ENCODE measurements at regions not wholly inside any gene's neighbourhood (a gene's known extent, or its start where the extent isn't known, plus 50 kb on each side); places are given as distances from the start of the nearest gene placed in this dataset.

DNA sequence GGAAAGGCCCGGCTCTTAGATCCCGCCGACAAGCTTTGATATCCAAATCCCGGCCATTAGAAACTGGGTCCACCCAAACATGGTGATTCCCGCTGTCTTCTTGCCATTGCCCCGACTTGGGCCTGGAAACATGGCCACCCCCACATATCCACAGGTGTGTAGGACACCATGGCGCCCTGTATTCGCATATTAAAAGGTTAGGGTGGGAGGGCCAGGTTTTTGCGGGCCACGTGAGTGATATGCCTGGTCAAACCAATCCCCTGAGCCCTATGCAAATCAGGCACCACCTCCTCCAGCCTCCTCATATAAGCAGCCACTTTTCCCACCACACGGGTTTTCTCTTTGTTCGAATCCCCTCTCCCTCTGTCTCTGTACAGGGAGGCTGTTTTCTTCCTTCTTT lies 766.4 kb downstream of the UQCRFS1 start:
- H3K27me3 ChIP-seq = no peaks in the 10 kb centered on the region
- H3K27ac ChIP-seq = no peak overlapping the region
- H3K4me1 ChIP-seq = no peaks in the 10 kb centered on the region
- H3K36me3 ChIP-seq = no peaks in the 10 kb centered on the region
- intact Hi-C loops (cut with DNase I) = no loop called here
- H3K4me3 ChIP-seq = no peak overlapping the region
- no peak for DNase-seq (ENCODE audit: extremely low spot score in 2 of 2)
- TF ChIP-seq, protein P1, sequence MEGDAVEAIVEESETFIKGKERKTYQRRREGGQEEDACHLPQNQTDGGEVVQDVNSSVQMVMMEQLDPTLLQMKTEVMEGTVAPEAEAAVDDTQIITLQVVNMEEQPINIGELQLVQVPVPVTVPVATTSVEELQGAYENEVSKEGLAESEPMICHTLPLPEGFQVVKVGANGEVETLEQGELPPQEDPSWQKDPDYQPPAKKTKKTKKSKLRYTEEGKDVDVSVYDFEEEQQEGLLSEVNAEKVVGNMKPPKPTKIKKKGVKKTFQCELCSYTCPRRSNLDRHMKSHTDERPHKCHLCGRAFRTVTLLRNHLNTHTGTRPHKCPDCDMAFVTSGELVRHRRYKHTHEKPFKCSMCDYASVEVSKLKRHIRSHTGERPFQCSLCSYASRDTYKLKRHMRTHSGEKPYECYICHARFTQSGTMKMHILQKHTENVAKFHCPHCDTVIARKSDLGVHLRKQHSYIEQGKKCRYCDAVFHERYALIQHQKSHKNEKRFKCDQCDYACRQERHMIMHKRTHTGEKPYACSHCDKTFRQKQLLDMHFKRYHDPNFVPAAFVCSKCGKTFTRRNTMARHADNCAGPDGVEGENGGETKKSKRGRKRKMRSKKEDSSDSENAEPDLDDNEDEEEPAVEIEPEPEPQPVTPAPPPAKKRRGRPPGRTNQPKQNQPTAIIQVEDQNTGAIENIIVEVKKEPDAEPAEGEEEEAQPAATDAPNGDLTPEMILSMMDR (IDR thresholded peaks at IDR 0.05) = no peak
- TF ChIP-seq POLR2A (IDR thresholded peaks at IDR 0.05) (no peak), POLR2AphosphoS5 (IDR thresholded peaks at IDR 0.05; ENCODE audit: insufficient read depth in 1 of 2, low read depth in 1 of 2) (no peak)
- H3K9me3 ChIP-seq = no peaks in the 10 kb centered on the region

GRCh38 chr19:28445826-28446225 lies 767.1 kb downstream of the UQCRFS1 start:
- no peaks in the 10 kb centered on the region for H3K36me3 ChIP-seq
- no peaks in the 10 kb centered on the region for H3K27me3 ChIP-seq
- H3K27ac ChIP-seq = no peak overlapping the region
- TF ChIP-seq POLR2A (IDR thresholded peaks at IDR 0.05) (no peak), POLR2AphosphoS5 (IDR thresholded peaks at IDR 0.05; ENCODE audit: insufficient read depth in 1 of 2, low read depth in 1 of 2) (no peak)
- TF ChIP-seq, protein P1 (IDR thresholded peaks at IDR 0.05) = no peak
- intact Hi-C loops (cut with DNase I) = no loop called here
- H3K4me3 ChIP-seq = no peak overlapping the region
- no peaks in the 10 kb centered on the region for H3K9me3 ChIP-seq
- DNase-seq (ENCODE audit: extremely low spot score in 2 of 2) = no peak
- no peaks in the 10 kb centered on the region for H3K4me1 ChIP-seq

- no peaks in the 10 kb centered on the region for H3K9me3 ChIP-seq
Observed at GRCh38 chr19:28444362-28444761, 768.6 kb downstream of the UQCRFS1 start.

DNA sequence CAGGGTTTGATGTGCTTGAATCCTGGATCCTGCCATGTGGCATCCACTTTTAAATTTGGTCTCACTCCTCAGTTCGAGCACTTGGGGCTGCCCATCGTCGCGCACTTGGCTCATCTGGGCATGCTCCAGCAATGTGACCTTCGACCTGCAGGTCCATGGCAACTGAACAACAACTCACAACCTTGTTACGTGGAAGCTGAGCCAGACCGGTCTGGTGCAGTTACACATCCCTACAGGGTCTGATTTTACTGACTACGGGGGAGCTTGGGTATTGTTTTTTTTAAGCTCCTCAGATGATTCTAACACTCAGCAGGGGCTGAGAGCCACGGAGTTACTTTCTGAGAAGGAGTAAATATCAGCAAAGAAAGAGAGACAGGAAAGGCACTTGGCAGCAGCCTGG lies 769.6 kb downstream of the UQCRFS1 start:
- Histone ChIP-seq H3K4me1 (no peaks in the 10 kb centered on the region), H3K27ac (no peak overlapping the region), H3K4me3 (no peak overlapping the region), H3K9me3 (no peaks in the 10 kb centered on the region), H3K36me3 (no peaks in the 10 kb centered on the region), H3K27me3 (no peaks in the 10 kb centered on the region)
- no peak for DNase-seq (ENCODE audit: extremely low spot score in 2 of 2)
- intact Hi-C loops (cut with DNase I) = no loop called here
- TF ChIP-seq POLR2A (IDR thresholded peaks at IDR 0.05) (no peak), POLR2AphosphoS5 (IDR thresholded peaks at IDR 0.05; ENCODE audit: insufficient read depth in 1 of 2, low read depth in 1 of 2) (no peak)
- TF ChIP-seq, protein P1 (IDR thresholded peaks at IDR 0.05) = no peak

More at GRCh38 chr19:28444362-28444761, 768.6 kb downstream of the UQCRFS1 start:
- Histone ChIP-seq H3K27ac (no peak overlapping the region), H3K4me3 (no peak overlapping the region), H3K4me1 (no peaks in the 10 kb centered on the region), H3K36me3 (no peaks in the 10 kb centered on the region), H3K27me3 (no peaks in the 10 kb centered on the region)
- no peak for DNase-seq (ENCODE audit: extremely low spot score in 2 of 2)
- intact Hi-C loops (cut with DNase I) = no loop called here
- no peak for TF ChIP-seq POLR2A (IDR thresholded peaks at IDR 0.05)
- TF ChIP-seq, protein P1 (IDR thresholded peaks at IDR 0.05) = no peak
- TF ChIP-seq POLR2AphosphoS5 (IDR thresholded peaks at IDR 0.05; ENCODE audit: insufficient read depth in 1 of 2, low read depth in 1 of 2) = no peak

DNA sequence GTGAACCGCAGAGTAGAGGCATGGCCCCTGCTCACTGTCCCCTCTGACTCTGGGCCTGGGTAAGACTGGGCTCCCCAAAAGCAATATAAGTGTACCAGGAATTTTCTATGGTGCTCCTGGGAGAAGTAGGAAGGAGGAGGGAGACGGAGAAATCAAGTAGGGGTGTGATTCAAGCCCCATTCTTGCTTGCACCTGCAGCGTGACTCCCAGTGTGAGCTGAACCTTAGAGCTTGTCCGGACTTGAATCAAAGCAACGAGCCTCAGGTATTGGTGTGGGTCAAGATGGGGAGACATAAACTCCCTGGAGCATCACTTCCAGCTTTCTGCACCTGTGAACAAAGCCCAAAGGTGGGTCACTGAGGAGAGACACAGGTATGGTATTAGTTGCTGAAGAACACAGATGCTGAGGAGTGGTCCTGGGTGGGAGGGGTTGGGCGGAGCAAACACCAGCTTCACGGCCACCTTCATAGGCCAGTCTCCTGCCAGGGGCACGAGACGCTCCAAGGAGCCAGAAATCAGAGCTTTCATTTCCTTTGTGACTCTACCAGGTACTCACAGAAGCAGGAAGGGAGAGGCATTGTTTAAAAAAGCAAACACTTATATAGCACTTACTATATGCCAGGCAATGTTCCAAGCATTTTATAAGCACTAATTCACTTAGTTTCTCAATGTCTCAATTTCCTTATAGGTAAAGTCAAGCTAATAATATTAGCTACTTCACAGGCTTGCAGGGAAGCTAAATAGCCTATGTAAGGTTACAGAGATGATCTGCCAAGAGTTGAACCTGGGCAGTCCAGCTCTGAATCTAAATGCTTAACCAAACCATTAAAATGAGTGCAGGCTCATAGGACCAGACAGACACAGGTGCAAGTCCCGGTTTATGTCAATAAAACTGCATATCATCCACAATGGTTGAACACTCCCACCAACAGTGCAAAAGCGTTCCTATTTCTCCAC lies 775.3 kb downstream of the UQCRFS1 start:
- H3K27me3 ChIP-seq = no peaks in the 10 kb centered on the region
- intact Hi-C loops (cut with DNase I) = no loop called here
- TF ChIP-seq, protein P1 (IDR thresholded peaks at IDR 0.05) = no peak
- TF ChIP-seq POLR2A (IDR thresholded peaks at IDR 0.05) (no peak), POLR2AphosphoS5 (IDR thresholded peaks at IDR 0.05; ENCODE audit: insufficient read depth in 1 of 2, low read depth in 1 of 2) (no peak)

More for the DNA sequence above, 775.3 kb downstream of the UQCRFS1 start:
- Histone ChIP-seq H3K27ac (no peak overlapping the region), H3K4me3 (no peak overlapping the region), H3K4me1 (no peaks in the 10 kb centered on the region), H3K9me3 (no peaks in the 10 kb centered on the region), H3K36me3 (no peaks in the 10 kb centered on the region)
- no peak for DNase-seq (ENCODE audit: extremely low spot score in 2 of 2)

Data from vagina (tissue), 2 donors.